Neural cell (in vitro differentiated cells): ENCODE measurements at regions not wholly inside any gene's neighbourhood (a gene's known extent, or its start where the extent isn't known, plus 50 kb on each side); places are given as distances from the start of the nearest gene placed in this dataset.

Source experiments
- H2AFZ ChIP-seq: fragments of 200-600, 300-800 bp; sonication (generic), shearing (Covaris generic); 2 replicates; pipeline ENCODE4 v1.6.0; 2014; ENCODE audit warnings: low read depth, mild to moderate bottlenecking, antibody characterized with exemption, low read length, moderate library complexity
- H3F3A ChIP-seq: fragments of 200-600 bp; shearing (Covaris generic); 2 replicates; pipeline ENCODE4 v1.6.1; 2016; ENCODE audit warnings: mild to moderate bottlenecking, moderate library complexity, mixed read lengths, antibody characterized with exemption, low read length; ENCODE audit not compliant: insufficient read depth, poor library complexity, severe bottlenecking
- H3K27ac ChIP-seq: fragments of 200-600, 300-800 bp; sonication (generic), shearing (Covaris generic); 2 replicates; pipeline ENCODE4 v1.5.1; 2014; ENCODE audit warnings: mild to moderate bottlenecking, low read length, moderate library complexity
- H3K27me3 ChIP-seq: fragments of 300-800, 200-600 bp; sonication (generic), shearing (Covaris generic); 2 replicates; pipeline ENCODE4 v1.6.0; 2014; ENCODE audit warnings: mild to moderate bottlenecking, low read depth, low read length, moderate library complexity; ENCODE audit not compliant: insufficient read depth
- H3K36me3 ChIP-seq: fragments of 300-800, 200-600 bp; sonication (generic), shearing (Covaris generic); 2 replicates; pipeline ENCODE4 v1.5.1; 2014; ENCODE audit warnings: mild to moderate bottlenecking, antibody characterized with exemption, low read length, moderate library complexity; ENCODE audit not compliant: insufficient read depth
- H3K4me2 ChIP-seq: fragments of 300-800, 200-600 bp; sonication (generic), shearing (Covaris generic); 2 replicates; pipeline ENCODE4 v1.6.0; 2014; ENCODE audit warnings: mild to moderate bottlenecking, low read length
- H3K4me3 ChIP-seq: fragments of 300-800, 200-600 bp; sonication (generic), shearing (Covaris generic); 2 replicates; pipeline ENCODE4 v1.5.1; 2014; ENCODE audit warnings: mild to moderate bottlenecking, low read length, moderate library complexity
- H3K79me2 ChIP-seq: fragments of 200-600 bp; shearing (Covaris generic); replicated peaks from 2 replicates; pipeline ENCODE4 v1.6.0; 2014; ENCODE audit warnings: mild to moderate bottlenecking, low read length, moderate library complexity; ENCODE audit not compliant: insufficient read depth
- H3K9ac ChIP-seq: fragments of 300-800, 200-600 bp; sonication (generic), shearing (Covaris generic); 2 replicates; pipeline ENCODE4 v1.6.1; 2016; ENCODE audit warnings: mild to moderate bottlenecking, low read length, mixed read lengths
- H3K9me2 ChIP-seq: fragments of 200-600 bp; shearing (Covaris generic); 2 replicates; pipeline ENCODE4 v1.6.1; 2016; ENCODE audit warnings: mild to moderate bottlenecking, low read length, mixed read lengths; ENCODE audit not compliant: insufficient read depth
- H3K9me3 ChIP-seq: fragments of 200-600, 300-800 bp; sonication (generic), shearing (Covaris generic); 2 replicates; pipeline ENCODE4 v1.6.1; 2016; ENCODE audit warnings: mild to moderate bottlenecking, mixed run types, low read length, moderate library complexity, mixed read lengths
- H4K20me1 ChIP-seq: fragments of 200-600 bp; shearing (Covaris generic); 2 replicates; pipeline ENCODE4 v1.6.1; 2016; ENCODE audit warnings: mild to moderate bottlenecking, mixed run types; ENCODE audit not compliant: insufficient read depth
- EP300 ChIP-seq: fragments of 450-650 bp; conservative IDR thresholded peaks from 2 replicates; pipeline ENCODE4 v1.6.1; 2014; ENCODE audit warnings: antibody characterized with exemption, mild to moderate bottlenecking, moderate library complexity; ENCODE audit not compliant: poor library complexity, severe bottlenecking
- EZH2 ChIP-seq: fragments of 200-600, 300-800 bp; shearing (Covaris generic), sonication (generic); IDR thresholded peaks from 2 replicates; pipeline ENCODE4 v1.6.1; 2014; ENCODE audit warnings: antibody characterized with exemption, low read length, borderline replicate concordance, mild to moderate bottlenecking; ENCODE audit not compliant: insufficient read depth, poor library complexity, severe bottlenecking
- MXI1 ChIP-seq: fragments of 450-650 bp; conservative IDR thresholded peaks from 2 replicates; pipeline ENCODE4 v1.6.1; 2014; ENCODE audit warnings: antibody characterized with exemption, mild to moderate bottlenecking; ENCODE audit not compliant: poor library complexity, severe bottlenecking
- POLR2AphosphoS5 ChIP-seq: IDR thresholded peaks from 2 replicates; pipeline ENCODE4 v1.6.1; 2012
- RAD21 ChIP-seq: fragments of 450-650 bp; conservative IDR thresholded peaks from 2 replicates; pipeline ENCODE4 v1.6.1; 2014; ENCODE audit warnings: antibody characterized with exemption, mild to moderate bottlenecking, moderate library complexity
- REST ChIP-seq: IDR thresholded peaks from 2 replicates; pipeline ENCODE4 v1.6.1; 2012; ENCODE audit warnings: borderline replicate concordance
- SMC3 ChIP-seq: fragments of 450-650 bp; conservative IDR thresholded peaks from 2 replicates; pipeline ENCODE4 v1.6.1; 2014; ENCODE audit warnings: antibody characterized with exemption, mild to moderate bottlenecking, moderate library complexity; ENCODE audit not compliant: poor library complexity
- TAF1 ChIP-seq: IDR thresholded peaks from 2 replicates; pipeline ENCODE4 v1.6.1; 2012; ENCODE audit warnings: low read depth
- TF ChIP-seq, protein P1 (sequence below): fragments of 450-650 bp; IDR thresholded peaks from 2 replicates; pipeline ENCODE4 v1.5.1; 2014; ENCODE audit warnings: antibody characterized with exemption, mild to moderate bottlenecking, moderate library complexity; ENCODE audit not compliant: poor library complexity, severe bottlenecking

DNA sequence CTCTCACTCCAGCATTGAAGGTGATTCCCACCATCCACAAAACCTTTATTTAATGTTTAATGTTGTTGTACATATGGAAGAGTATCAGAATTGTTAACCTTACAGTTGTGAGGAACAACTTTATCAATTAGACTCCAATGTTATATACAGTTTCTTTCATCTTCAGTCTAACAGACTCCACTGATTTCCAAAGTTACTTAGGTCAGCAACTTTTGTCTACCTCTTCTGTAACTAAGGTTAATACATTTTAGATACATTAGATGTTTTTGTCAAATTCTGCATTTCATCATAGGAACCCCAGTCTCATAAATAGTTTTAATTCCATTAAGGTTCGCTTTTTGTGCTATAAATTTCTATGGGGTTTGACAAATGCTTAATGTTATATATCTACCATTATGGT lies 223.9 kb upstream of the POM121L12 start:
- Histone ChIP-seq H3K9me3 (no peaks in the 10 kb centered on the region), H3K79me2 (no peaks in the 10 kb centered on the region), H3K9me2 (no peaks in the 10 kb centered on the region), H3K4me2 (no peak overlapping the region), H2AFZ (no peak overlapping the region), H3K36me3 (no peaks in the 10 kb centered on the region), H4K20me1 (no peaks in the 10 kb centered on the region), H3F3A (no peaks in the 10 kb centered on the region), H3K27ac (no peak overlapping the region), H3K4me3 (no peak overlapping the region), H3K9ac (no peak overlapping the region), H3K27me3 (no peaks in the 10 kb centered on the region)
- no peak for TF ChIP-seq SMC3
- no peak for TF ChIP-seq EP300
- TF ChIP-seq TAF1: no peak
- TF ChIP-seq REST: no peak
- TF ChIP-seq RAD21: no peak
- TF ChIP-seq, protein P1, sequence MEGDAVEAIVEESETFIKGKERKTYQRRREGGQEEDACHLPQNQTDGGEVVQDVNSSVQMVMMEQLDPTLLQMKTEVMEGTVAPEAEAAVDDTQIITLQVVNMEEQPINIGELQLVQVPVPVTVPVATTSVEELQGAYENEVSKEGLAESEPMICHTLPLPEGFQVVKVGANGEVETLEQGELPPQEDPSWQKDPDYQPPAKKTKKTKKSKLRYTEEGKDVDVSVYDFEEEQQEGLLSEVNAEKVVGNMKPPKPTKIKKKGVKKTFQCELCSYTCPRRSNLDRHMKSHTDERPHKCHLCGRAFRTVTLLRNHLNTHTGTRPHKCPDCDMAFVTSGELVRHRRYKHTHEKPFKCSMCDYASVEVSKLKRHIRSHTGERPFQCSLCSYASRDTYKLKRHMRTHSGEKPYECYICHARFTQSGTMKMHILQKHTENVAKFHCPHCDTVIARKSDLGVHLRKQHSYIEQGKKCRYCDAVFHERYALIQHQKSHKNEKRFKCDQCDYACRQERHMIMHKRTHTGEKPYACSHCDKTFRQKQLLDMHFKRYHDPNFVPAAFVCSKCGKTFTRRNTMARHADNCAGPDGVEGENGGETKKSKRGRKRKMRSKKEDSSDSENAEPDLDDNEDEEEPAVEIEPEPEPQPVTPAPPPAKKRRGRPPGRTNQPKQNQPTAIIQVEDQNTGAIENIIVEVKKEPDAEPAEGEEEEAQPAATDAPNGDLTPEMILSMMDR: no peak
- TF ChIP-seq EZH2: no peak
- no peak for TF ChIP-seq MXI1
- TF ChIP-seq POLR2AphosphoS5: no peak

GRCh38 chr7:52799817-52800216 lies 235.6 kb upstream of the POM121L12 start:
- Histone ChIP-seq H3K36me3 (no peaks in the 10 kb centered on the region), H3K9me3 (no peaks in the 10 kb centered on the region), H3K4me3 (no peak overlapping the region), H3K79me2 (no peaks in the 10 kb centered on the region), H3K9ac (no peak overlapping the region), H3F3A (no peaks in the 10 kb centered on the region), H3K27me3 (no peaks in the 10 kb centered on the region), H3K4me2 (no peak overlapping the region), H4K20me1 (no peaks in the 10 kb centered on the region), H3K9me2 (no peaks in the 10 kb centered on the region), H3K27ac (no peak overlapping the region), H2AFZ (no peak overlapping the region)
- TF ChIP-seq, protein P1: no peak
- TF ChIP-seq MXI1: no peak
- TF ChIP-seq POLR2AphosphoS5: no peak
- TF ChIP-seq TAF1: no peak
- TF ChIP-seq REST: no peak
- TF ChIP-seq EP300: no peak
- no peak for TF ChIP-seq SMC3
- no peak for TF ChIP-seq RAD21
- no peak for TF ChIP-seq EZH2
